ENCODE measurements at regions not wholly inside any gene's neighbourhood (a gene's known extent, or its start where the extent isn't known, plus 50 kb on each side); places are given as distances from the start of the nearest gene placed in this dataset.

DNA sequence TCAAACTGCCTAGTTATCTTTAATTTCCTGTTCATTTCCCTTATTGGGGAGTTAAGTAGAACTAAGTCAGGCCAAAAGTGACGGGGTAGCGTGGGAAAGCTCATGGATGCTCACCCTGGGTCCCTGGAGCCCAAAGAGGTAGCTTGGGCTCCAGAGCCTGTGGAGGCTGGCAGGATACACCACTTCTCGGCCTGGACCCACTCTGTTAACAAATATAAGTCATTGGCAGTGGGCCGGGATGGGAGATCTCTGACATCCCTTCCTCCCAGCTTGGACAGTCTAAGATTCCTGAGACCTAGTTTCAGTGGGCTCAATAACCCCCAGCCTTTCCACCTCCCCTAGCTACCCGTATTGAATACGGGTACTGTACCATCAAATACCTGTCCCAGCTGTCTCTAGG lies 106.1 kb downstream of the EFNB1 start:
- no peak for TF ChIP-seq TCF12 (IDR thresholded peaks at IDR 0.05)
- TF ChIP-seq, protein P1, sequence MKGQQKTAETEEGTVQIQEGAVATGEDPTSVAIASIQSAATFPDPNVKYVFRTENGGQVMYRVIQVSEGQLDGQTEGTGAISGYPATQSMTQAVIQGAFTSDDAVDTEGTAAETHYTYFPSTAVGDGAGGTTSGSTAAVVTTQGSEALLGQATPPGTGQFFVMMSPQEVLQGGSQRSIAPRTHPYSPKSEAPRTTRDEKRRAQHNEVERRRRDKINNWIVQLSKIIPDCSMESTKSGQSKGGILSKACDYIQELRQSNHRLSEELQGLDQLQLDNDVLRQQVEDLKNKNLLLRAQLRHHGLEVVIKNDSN (IDR thresholded peaks at IDR 0.05; ENCODE audit: borderline replicate concordance, low read depth): no peak
- TF ChIP-seq FOSL2 (IDR thresholded peaks at IDR 0.05; ENCODE audit: borderline replicate concordance, low read depth): no peak
- TF ChIP-seq, protein P2, sequence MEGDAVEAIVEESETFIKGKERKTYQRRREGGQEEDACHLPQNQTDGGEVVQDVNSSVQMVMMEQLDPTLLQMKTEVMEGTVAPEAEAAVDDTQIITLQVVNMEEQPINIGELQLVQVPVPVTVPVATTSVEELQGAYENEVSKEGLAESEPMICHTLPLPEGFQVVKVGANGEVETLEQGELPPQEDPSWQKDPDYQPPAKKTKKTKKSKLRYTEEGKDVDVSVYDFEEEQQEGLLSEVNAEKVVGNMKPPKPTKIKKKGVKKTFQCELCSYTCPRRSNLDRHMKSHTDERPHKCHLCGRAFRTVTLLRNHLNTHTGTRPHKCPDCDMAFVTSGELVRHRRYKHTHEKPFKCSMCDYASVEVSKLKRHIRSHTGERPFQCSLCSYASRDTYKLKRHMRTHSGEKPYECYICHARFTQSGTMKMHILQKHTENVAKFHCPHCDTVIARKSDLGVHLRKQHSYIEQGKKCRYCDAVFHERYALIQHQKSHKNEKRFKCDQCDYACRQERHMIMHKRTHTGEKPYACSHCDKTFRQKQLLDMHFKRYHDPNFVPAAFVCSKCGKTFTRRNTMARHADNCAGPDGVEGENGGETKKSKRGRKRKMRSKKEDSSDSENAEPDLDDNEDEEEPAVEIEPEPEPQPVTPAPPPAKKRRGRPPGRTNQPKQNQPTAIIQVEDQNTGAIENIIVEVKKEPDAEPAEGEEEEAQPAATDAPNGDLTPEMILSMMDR (IDR thresholded peaks at IDR 0.05): no peak
- no peak for TF ChIP-seq RCOR1 (IDR thresholded peaks at IDR 0.05; ENCODE audit: low read length)
- Histone ChIP-seq H2AFZ (ENCODE audit: low read depth) (no peak overlapping the region), H3K9me3 (no peaks in the 10 kb centered on the region), H3K27me3 (ENCODE audit: insufficient read depth) (no peaks in the 10 kb centered on the region), H3F3A (replicated peaks; ENCODE audit: insufficient read depth) (no peaks in the 10 kb centered on the region), H3K9ac (no peak overlapping the region), H3K79me2 (ENCODE audit: insufficient read depth) (no peaks in the 10 kb centered on the region), H3K4me2 (no peak overlapping the region), H3K9me2 (no peaks in the 10 kb centered on the region), H3K36me3 (replicated peaks in 1 of 2; ENCODE audit: control insufficient read depth in 1 of 2, insufficient read depth in 2 of 2, low read length in 1 of 2) (no peaks in the 10 kb centered on the region), H3K27ac (ENCODE audit: low read depth in 2 of 2, low read length in 1 of 2) (no peak overlapping the region), H4K20me1 (ENCODE audit: insufficient read depth) (no peaks in the 10 kb centered on the region), H3K4me1 (ENCODE audit: control insufficient read depth in 1 of 2, insufficient read depth in 2 of 2, low read depth in 1 of 2, low read length in 1 of 2) (peaks cover 0 to 1% of the 10 kb centered on the region in 2 experiments; a peak in 1 of 4 replicates), H3K4me3 (ENCODE audit: low read depth in 2 of 2, low read length in 1 of 2) (no peak overlapping the region)
- WGBS (ENCODE audit: low lambda C conversion rate): 43% methylated on average over 5 of the region's 6 CpGs
- CTCF ChIA-PET: interaction anchor here (0.7 to 2.3 kb wide), 3 partner anchors 10 to 13 kb away, joined by 3 to 10 read pairs (median 3); no protein-coding TSS in a partner anchor
- DNase-seq: no peak
- POLR2A ChIA-PET: no interaction called here

DNA sequence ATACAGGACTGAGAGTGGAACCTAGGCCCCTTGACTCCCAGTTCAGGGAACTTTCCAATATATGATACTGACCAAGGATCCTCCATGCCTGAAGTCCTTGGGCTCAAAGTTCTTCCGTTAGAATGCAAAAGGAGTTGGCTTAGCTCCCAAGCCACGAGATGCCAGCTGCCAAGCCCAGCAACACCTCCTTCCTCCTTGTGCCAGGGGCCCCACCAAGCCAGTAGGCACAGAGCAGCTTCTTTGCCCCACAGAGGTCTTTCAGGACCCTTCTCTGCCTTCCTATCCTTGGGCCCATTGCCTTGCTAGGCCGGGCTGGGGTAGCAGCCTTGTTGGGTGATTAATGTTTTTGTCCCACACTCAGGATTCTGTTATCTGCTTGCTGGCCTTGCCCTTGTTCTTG lies 105.6 kb downstream of the EFNB1 start:
- H4K20me1 ChIP-seq (ENCODE audit: insufficient read depth): no peaks in the 10 kb centered on the region
- CTCF ChIA-PET: interaction anchor here (1.2 kb wide), 1 partner anchor 13 kb away, joined by 3 read pairs; no protein-coding TSS in a partner anchor
- TF ChIP-seq, protein P3, sequence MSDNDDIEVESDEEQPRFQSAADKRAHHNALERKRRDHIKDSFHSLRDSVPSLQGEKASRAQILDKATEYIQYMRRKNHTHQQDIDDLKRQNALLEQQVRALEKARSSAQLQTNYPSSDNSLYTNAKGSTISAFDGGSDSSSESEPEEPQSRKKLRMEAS (IDR thresholded peaks at IDR 0.05; ENCODE audit: low read depth): no peak
- no peak for TF ChIP-seq RXRA (IDR thresholded peaks at IDR 0.05; ENCODE audit: borderline replicate concordance, low read depth)
- no peaks in the 10 kb centered on the region for H3K79me2 ChIP-seq (ENCODE audit: insufficient read depth)
- 36% methylated on average over 3 of the region's 3 CpGs for WGBS (ENCODE audit: low lambda C conversion rate)
- POLR2A ChIA-PET: no interaction called here
- no peak overlapping the region for H3K4me3 ChIP-seq (ENCODE audit: low read depth in 2 of 2, low read length in 1 of 2)
- DNase-seq: no peak
- no peaks in the 10 kb centered on the region for H3K27me3 ChIP-seq (ENCODE audit: insufficient read depth)
- no peak overlapping the region for H2AFZ ChIP-seq (ENCODE audit: low read depth)
- H3K27ac ChIP-seq (ENCODE audit: low read depth in 2 of 2, low read length in 1 of 2): no peak overlapping the region
- H3K9ac ChIP-seq: no peak overlapping the region
- no peaks in the 10 kb centered on the region for H3F3A ChIP-seq (replicated peaks; ENCODE audit: insufficient read depth)
- no peaks in the 10 kb centered on the region for H3K9me3 ChIP-seq
- no peak overlapping the region for H3K4me2 ChIP-seq
- no peaks in the 10 kb centered on the region for H3K36me3 ChIP-seq (replicated peaks in 1 of 2; ENCODE audit: control insufficient read depth in 1 of 2, insufficient read depth in 2 of 2, low read length in 1 of 2)
- H3K9me2 ChIP-seq: no peaks in the 10 kb centered on the region
- H3K4me1 ChIP-seq (ENCODE audit: control insufficient read depth in 1 of 2, insufficient read depth in 2 of 2, low read depth in 1 of 2, low read length in 1 of 2): peaks cover 3 to 4% of the 10 kb centered on the region in 2 experiments; a peak in 1 of 4 replicates

DNA sequence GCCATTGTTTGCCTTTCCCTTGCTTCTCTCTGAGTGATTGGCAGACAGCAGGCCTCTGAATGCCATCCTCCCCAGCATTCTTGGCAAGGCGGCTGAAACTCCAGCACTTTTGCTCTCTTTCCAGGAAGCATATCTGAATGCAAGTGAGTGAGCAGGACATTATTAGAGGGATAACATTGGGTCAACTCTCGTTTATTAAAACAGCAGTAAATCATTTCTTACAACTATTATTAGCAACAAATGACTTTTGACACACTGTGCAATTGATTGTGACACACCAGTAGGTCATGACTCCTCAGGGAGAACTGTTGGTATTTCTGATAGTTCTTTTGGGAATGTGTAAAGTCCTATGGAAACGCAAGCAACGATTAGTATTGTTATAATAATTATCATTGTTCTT lies 103.8 kb downstream of the EFNB1 start:
- Histone ChIP-seq H3K9me3 (no peaks in the 10 kb centered on the region), H2AFZ (ENCODE audit: low read depth) (no peak overlapping the region), H3K79me2 (ENCODE audit: insufficient read depth) (no peaks in the 10 kb centered on the region), H3K4me2 (no peak overlapping the region), H3K9me2 (no peaks in the 10 kb centered on the region), H3F3A (replicated peaks; ENCODE audit: insufficient read depth) (no peaks in the 10 kb centered on the region), H3K27ac (ENCODE audit: low read depth in 2 of 2, low read length in 1 of 2) (no peak overlapping the region), H4K20me1 (ENCODE audit: insufficient read depth) (no peaks in the 10 kb centered on the region), H3K4me3 (ENCODE audit: low read depth in 2 of 2, low read length in 1 of 2) (no peak overlapping the region), H3K36me3 (replicated peaks in 1 of 2; ENCODE audit: control insufficient read depth in 1 of 2, insufficient read depth in 2 of 2, low read length in 1 of 2) (no peaks in the 10 kb centered on the region), H3K9ac (no peak overlapping the region), H3K27me3 (ENCODE audit: insufficient read depth) (no peaks in the 10 kb centered on the region), H3K4me1 (ENCODE audit: control insufficient read depth in 1 of 2, insufficient read depth in 2 of 2, low read depth in 1 of 2, low read length in 1 of 2) (peaks cover 4% of the 10 kb centered on the region in 2 experiments; a peak in 1 of 4 replicates)
- CTCF ChIA-PET: no interaction called here
- WGBS (ENCODE audit: low lambda C conversion rate): 32% methylated on average over 4 of the region's 4 CpGs
- DNase-seq: no peak
- TF ChIP-seq, protein P4, sequence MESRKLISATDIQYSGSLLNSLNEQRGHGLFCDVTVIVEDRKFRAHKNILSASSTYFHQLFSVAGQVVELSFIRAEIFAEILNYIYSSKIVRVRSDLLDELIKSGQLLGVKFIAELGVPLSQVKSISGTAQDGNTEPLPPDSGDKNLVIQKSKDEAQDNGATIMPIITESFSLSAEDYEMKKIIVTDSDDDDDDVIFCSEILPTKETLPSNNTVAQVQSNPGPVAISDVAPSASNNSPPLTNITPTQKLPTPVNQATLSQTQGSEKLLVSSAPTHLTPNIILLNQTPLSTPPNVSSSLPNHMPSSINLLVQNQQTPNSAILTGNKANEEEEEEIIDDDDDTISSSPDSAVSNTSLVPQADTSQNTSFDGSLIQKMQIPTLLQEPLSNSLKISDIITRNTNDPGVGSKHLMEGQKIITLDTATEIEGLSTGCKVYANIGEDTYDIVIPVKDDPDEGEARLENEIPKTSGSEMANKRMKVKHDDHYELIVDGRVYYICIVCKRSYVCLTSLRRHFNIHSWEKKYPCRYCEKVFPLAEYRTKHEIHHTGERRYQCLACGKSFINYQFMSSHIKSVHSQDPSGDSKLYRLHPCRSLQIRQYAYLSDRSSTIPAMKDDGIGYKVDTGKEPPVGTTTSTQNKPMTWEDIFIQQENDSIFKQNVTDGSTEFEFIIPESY (IDR thresholded peaks at IDR 0.05; ENCODE audit: borderline replicate concordance, low read depth): no peak
- TF ChIP-seq JUND (IDR thresholded peaks at IDR 0.05) (no peak), MXI1 (IDR thresholded peaks at IDR 0.05; ENCODE audit: low read depth, low read length) (no peak), MEF2A (IDR thresholded peaks at IDR 0.05; ENCODE audit: borderline replicate concordance, low read depth) (no peak), SMC3 (IDR thresholded peaks at IDR 0.05; ENCODE audit: low read depth, low read length) (no peak), CHD2 (IDR thresholded peaks at IDR 0.05; ENCODE audit: low read length, partially characterized antibody) (no peak), GATA2 (CRISPR knock-in tag; IDR thresholded peaks at IDR 0.05) (no peak), NRF1 (IDR thresholded peaks at IDR 0.05; ENCODE audit: low read depth, low read length) (no peak), ELF1 (IDR thresholded peaks at IDR 0.05) (no peak), EP300 (IDR thresholded peaks at IDR 0.05; ENCODE audit: borderline replicate concordance in 1 of 2, low read depth in 1 of 2, low read length in 1 of 2) (no peak), NFIC (IDR thresholded peaks at IDR 0.05; ENCODE audit: borderline replicate concordance) (no peak)
- TF ChIP-seq, protein P5, sequence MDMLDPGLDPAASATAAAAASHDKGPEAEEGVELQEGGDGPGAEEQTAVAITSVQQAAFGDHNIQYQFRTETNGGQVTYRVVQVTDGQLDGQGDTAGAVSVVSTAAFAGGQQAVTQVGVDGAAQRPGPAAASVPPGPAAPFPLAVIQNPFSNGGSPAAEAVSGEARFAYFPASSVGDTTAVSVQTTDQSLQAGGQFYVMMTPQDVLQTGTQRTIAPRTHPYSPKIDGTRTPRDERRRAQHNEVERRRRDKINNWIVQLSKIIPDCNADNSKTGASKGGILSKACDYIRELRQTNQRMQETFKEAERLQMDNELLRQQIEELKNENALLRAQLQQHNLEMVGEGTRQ (IDR thresholded peaks at IDR 0.05; ENCODE audit: borderline replicate concordance, low read depth, low read length): no peak
- POLR2A ChIA-PET: no interaction called here

All from SK-N-SH (cell line).